Lower leg skin (tissue), 4 donors: ENCODE measurements at regions not wholly inside any gene's neighbourhood (a gene's known extent, or its start where the extent isn't known, plus 50 kb on each side); places are given as distances from the start of the nearest gene placed in this dataset.

Source experiments
- DNase-seq, 2 donors: peaks; one replicate each; pipeline ENCODE4 v3.0.0-alpha.2; 2019; ENCODE audit warnings: low spot score in 2 of 2
- H3K4me3 ChIP-seq: fragments of 200-600 bp; sonication (generic); 2 replicates; pipeline ENCODE4 v1.5.1; 2017; ENCODE audit warnings: mild to moderate bottlenecking, low read depth; ENCODE audit not compliant: poor library complexity, severe bottlenecking
- CTCF ChIP-seq, 3 donors: fragments of 450-650 bp; IDR thresholded peaks; one replicate each; pipeline ENCODE4 v1.5.1; 2016; ENCODE audit warnings: antibody characterized with exemption in 3 of 3, mild to moderate bottlenecking in 3 of 3, moderate library complexity in 2 of 3
- POLR2A ChIP-seq, 2 donors: fragments of 450-650 bp; IDR thresholded peaks; one replicate each; pipeline ENCODE4 v1.6.1; 2016 to 2017; ENCODE audit warnings: antibody characterized with exemption in 2 of 2, mild to moderate bottlenecking in 1 of 2, moderate library complexity in 1 of 2
- WGBS, 2 donors: methylation state at CpG; one replicate each; pipeline ENCODE4 v1.1.5; 2018; 5-methylcytosine and 5-hydroxymethylcytosine counted together
- intact Hi-C: fragments of 100-400 bp; cut with DNase I; formaldehyde crosslinking; loops from one replicate; pipeline ENCODE4 v1.15.0; 2023; ENCODE audit warnings: low total_unique reads

DNA sequence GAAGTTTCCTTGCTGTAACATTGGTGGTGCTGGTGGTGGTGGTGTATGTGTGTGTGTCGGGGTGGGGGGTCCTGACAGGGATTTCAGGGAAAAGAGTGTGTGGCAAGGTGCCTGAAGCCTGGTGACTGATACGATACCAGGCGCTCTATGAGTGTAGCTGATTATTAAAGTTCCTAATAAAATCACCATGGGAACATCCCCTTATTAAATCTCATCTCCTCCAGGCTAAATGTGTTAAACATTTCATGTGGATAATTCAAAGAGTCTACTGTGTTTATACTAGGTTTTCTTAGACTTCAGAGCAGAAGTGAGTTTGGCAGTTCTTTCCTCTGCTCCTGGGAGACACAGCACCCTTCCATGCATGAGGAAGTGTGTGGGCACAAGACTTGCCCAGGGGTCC, 82.0 kb downstream of the THNSL2 start:
- DNase-seq = no peak
- TF ChIP-seq CTCF (IDR thresholded peaks at IDR 0.05) (no peak), POLR2A (IDR thresholded peaks at IDR 0.05) (no peak)
- 74 to 78% methylated on average over 3 of the region's 3 CpGs for WGBS, 2 donors
- intact Hi-C loops = no loop called here
- no peak overlapping the region for H3K4me3 ChIP-seq

DNA sequence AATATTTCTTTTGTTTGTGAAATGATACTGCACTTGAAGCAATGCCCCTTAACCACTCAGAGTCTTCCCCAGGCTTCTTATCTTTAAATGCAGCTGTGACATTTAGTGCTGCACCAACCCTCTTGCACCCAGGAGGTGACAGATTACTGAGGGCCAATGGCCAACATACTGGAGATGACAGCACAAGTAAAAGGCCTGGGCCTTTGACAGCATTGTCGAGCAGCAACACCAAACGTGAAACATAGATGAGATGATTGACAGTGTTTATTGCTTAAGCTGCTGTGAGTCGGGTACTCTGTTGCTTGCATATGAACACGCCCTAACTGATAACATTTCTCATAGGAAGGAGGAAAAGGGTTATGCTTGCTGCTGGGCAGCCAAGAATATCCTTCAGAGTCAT, 80.3 kb downstream of the THNSL2 start:
- TF ChIP-seq CTCF (IDR thresholded peaks at IDR 0.05) = no peak
- TF ChIP-seq POLR2A (IDR thresholded peaks at IDR 0.05) = no peak
- 60 to 69% methylated on average over 4 of the region's 4 CpGs for WGBS, 2 donors
- no peak for DNase-seq
- H3K4me3 ChIP-seq = no peak overlapping the region
- intact Hi-C loops = no loop called here

- no peak overlapping the region for H3K4me3 ChIP-seq
- no peak for TF ChIP-seq CTCF (IDR thresholded peaks at IDR 0.05)
- TF ChIP-seq POLR2A (IDR thresholded peaks at IDR 0.05) = no peak
- WGBS, 2 donors = 67 to 74% methylated on average over 5 of the region's 5 CpGs
- no peak for DNase-seq
- intact Hi-C loops = no loop called here
Measured at GRCh38 chr2:88248280-88248828, 78.2 kb downstream of the THNSL2 start.

- H3K4me3 ChIP-seq = no peak overlapping the region
- intact Hi-C loops = no loop called here
- DNase-seq = no peak
- no peak for TF ChIP-seq CTCF (IDR thresholded peaks at IDR 0.05)
- TF ChIP-seq POLR2A (IDR thresholded peaks at IDR 0.05) = no peak
- 63 to 68% methylated on average over 6 of the region's 6 CpGs for WGBS, 2 donors
Measured at GRCh38 chr2:88247531-88247930, 77.4 kb downstream of the THNSL2 start.

DNA sequence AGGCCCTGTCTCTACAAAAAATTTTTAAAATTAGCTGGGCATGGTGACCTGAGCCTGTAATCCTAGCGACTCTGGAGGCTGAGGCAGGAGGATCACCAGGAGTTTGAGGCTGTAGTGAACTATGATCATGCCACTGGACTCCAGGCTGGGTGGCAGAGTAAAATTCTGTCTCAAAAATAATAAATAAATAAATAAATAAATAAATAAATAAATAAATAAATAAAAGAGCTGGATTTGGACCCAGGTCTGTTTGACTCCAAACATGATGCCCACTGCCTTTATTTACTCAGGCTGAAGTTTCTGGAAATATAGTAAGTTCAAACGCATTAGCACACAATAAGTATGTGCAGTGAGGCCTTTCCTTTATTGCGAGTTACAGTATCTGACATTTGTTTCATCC, 75.0 kb downstream of the THNSL2 start:
- intact Hi-C loops = no loop called here
- DNase-seq = no peak
- no peak overlapping the region for H3K4me3 ChIP-seq
- WGBS, 2 donors = 92% methylated on average over 3 of the region's 3 CpGs
- TF ChIP-seq POLR2A (IDR thresholded peaks at IDR 0.05) = no peak
- TF ChIP-seq CTCF (IDR thresholded peaks at IDR 0.05) = no peak

DNA sequence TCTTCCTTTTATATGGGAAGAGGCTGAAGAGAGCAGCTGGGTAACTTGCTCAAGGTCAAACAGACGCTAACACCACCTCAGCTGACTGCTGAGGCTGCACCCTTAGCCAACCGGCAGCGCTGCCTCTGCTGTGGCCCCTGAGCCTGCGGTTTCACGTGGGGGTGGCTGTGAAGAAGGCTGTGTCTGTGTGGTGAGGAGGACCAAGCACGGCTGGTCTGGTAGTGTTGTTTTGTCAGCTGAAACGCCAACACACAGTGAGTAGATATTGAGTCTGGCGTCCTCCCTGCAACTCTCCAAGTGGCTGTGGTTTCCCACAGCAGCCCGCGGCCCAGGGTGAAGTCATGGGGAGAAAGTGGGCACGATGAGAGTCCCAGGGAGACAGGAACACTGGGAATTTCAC, 69.6 kb downstream of the THNSL2 start:
- WGBS, 2 donors = 83 to 85% methylated on average over 11 of the region's 11 CpGs
- TF ChIP-seq POLR2A (IDR thresholded peaks at IDR 0.05) (no peak), CTCF (IDR thresholded peaks at IDR 0.05) (no peak)
- intact Hi-C loops = no loop called here
- DNase-seq = no peak
- H3K4me3 ChIP-seq = no peak overlapping the region
